MCF 10A (cell line): ENCODE measurements at regions not wholly inside any gene's neighbourhood (a gene's known extent, or its start where the extent isn't known, plus 50 kb on each side); places are given as distances from the start of the nearest gene placed in this dataset.

Experiments used
- BruUV-seq: library from RNA; stranded (reverse); fragments of 400-500 nt; replicated peaks from 2 replicates; lab custom pipeline; 2021; lab: Mats Ljungman, UMichigan
- CTCF ChIA-PET: fragments of 300-600 bp; sonication (Branson Sonifier 250); formaldehyde crosslinking; extraction: SDS; loops from one replicate; lab custom pipeline; 2021; ENCODE audit warnings: antibody characterized with exemption, inconsistent platforms; lab: Yijun Ruan, JAX
- POLR2A ChIA-PET: fragments of 300-600, 350-650 bp; sonication (Branson Sonifier 250); formaldehyde crosslinking; extraction: SDS; loops from one replicate; lab custom pipeline; 2020; ENCODE audit warnings: antibody characterized with exemption, inconsistent platforms; lab: Yijun Ruan, JAX
- DNase-seq: peaks from one replicate; pipeline ENCODE4 v3.0.0-alpha.2; 2018; ENCODE audit not compliant: unreplicated experiment
- H3K27ac Mint-ChIP-seq: one replicate; pipeline ENCODE4 v1.8.0; 2022; ENCODE audit warnings: mild to moderate bottlenecking, low read depth, mixed read lengths; ENCODE audit not compliant: unreplicated experiment
- H3K27me3 Mint-ChIP-seq: one replicate; pipeline ENCODE4 v1.8.0; 2022; ENCODE audit warnings: mixed read lengths; ENCODE audit not compliant: insufficient read depth, unreplicated experiment
- H3K36me3 Mint-ChIP-seq: one replicate; pipeline ENCODE4 v1.8.0; 2022; ENCODE audit warnings: mild to moderate bottlenecking, moderate library complexity, mixed read lengths; ENCODE audit not compliant: insufficient read depth, unreplicated experiment
- H3K4me1 Mint-ChIP-seq: one replicate; pipeline ENCODE4 v1.8.0; 2022; ENCODE audit warnings: mixed read lengths; ENCODE audit not compliant: insufficient read depth, unreplicated experiment
- H3K4me3 Mint-ChIP-seq: one replicate; pipeline ENCODE4 v1.8.0; 2022; ENCODE audit warnings: mild to moderate bottlenecking, moderate library complexity, mixed read lengths; ENCODE audit not compliant: unreplicated experiment
- H3K9me3 Mint-ChIP-seq: one replicate; pipeline ENCODE4 v1.8.0; 2022; ENCODE audit warnings: mixed read lengths; ENCODE audit not compliant: unreplicated experiment
- intact Hi-C: fragments of 100-400 bp; cut with micrococcal nuclease; formaldehyde crosslinking; loops from 2 replicates; pipeline ENCODE4 v1.14.1; 2022
- TF ChIP-seq, protein P1 (sequence below): fragments of 200-600 bp; IDR thresholded peaks from one replicate; pipeline ENCODE4 v1.8.0; 2022; ENCODE audit warnings: antibody characterized with exemption, mild to moderate bottlenecking; ENCODE audit not compliant: unreplicated experiment

DNA sequence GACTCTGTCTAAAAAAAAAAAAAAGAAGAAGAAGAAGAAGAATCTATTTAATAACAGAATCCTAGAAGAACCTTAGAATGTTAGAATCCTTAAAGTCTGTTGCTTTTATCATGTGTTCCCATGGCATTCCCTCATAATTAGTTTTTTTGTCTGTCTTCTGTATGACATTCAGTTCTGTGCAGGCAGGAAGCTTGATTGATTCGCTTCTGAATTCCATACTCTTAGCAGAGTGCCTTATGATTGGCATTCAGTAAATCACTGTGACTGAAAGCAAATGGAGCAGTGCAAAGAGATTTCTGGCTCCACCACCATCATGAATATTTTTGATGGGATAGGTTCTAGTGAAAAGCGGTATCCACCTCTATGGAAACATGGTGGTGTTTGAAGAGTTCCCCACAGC lies 1065.9 kb upstream of the RBFOX1 start:
- H3K27ac Mint-ChIP-seq = no peak overlapping the region
- no peak for DNase-seq
- no peaks in the 10 kb centered on the region for H3K4me1 Mint-ChIP-seq
- H3K4me3 Mint-ChIP-seq = no peak overlapping the region
- POLR2A ChIA-PET = no interaction called here
- no peaks in the 10 kb centered on the region for H3K36me3 Mint-ChIP-seq
- intact Hi-C loops = no loop called here
- CTCF ChIA-PET = no interaction called here
- no peaks in the 10 kb centered on the region for H3K27me3 Mint-ChIP-seq
- H3K9me3 Mint-ChIP-seq = peaks cover 34% of the 10 kb centered on the region
- BruUV-seq = no TSS peak
- TF ChIP-seq, protein P1, sequence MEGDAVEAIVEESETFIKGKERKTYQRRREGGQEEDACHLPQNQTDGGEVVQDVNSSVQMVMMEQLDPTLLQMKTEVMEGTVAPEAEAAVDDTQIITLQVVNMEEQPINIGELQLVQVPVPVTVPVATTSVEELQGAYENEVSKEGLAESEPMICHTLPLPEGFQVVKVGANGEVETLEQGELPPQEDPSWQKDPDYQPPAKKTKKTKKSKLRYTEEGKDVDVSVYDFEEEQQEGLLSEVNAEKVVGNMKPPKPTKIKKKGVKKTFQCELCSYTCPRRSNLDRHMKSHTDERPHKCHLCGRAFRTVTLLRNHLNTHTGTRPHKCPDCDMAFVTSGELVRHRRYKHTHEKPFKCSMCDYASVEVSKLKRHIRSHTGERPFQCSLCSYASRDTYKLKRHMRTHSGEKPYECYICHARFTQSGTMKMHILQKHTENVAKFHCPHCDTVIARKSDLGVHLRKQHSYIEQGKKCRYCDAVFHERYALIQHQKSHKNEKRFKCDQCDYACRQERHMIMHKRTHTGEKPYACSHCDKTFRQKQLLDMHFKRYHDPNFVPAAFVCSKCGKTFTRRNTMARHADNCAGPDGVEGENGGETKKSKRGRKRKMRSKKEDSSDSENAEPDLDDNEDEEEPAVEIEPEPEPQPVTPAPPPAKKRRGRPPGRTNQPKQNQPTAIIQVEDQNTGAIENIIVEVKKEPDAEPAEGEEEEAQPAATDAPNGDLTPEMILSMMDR = no peak

- Mint-ChIP-seq H3K27me3 (no peaks in the 10 kb centered on the region), H3K4me3 (no peak overlapping the region), H3K9me3 (peaks cover 27% of the 10 kb centered on the region), H3K27ac (no peak overlapping the region), H3K36me3 (no peaks in the 10 kb centered on the region), H3K4me1 (no peaks in the 10 kb centered on the region)
- intact Hi-C loops = no loop called here
- ChIA-PET CTCF (no interaction called here), POLR2A (no interaction called here)
- TF ChIP-seq, protein P1 = no peak
- BruUV-seq = no TSS peak
- no peak for DNase-seq
These were observed 1066.7 kb upstream of the RBFOX1 start for GRCh38 chr16:6265968-6266367.

DNA sequence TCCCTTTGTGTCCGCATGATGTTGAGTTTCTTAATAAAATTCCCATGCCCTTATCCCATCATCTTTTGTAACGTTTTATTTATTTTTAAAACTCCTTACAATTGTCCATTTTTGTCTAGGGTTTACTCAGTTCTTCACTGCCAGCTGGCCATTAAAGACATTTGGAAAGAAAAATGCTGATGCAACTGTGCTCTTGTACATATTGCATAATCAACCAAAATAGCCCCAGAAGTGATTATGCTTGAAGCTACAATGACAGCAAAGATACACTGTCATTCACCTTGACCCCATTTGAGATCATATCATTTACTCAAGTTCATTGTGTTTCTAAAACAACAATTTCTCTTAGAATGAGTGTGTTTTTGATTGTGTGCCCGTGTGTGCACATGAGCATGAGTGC lies 1074.6 kb upstream of the RBFOX1 start:
- no peak overlapping the region for H3K4me3 Mint-ChIP-seq
- no TSS peak for BruUV-seq
- POLR2A ChIA-PET = interaction anchor here (0.6 kb wide), 1 partner anchor 150 kb away, joined by 3 read pairs; no protein-coding TSS in a partner anchor

DNA sequence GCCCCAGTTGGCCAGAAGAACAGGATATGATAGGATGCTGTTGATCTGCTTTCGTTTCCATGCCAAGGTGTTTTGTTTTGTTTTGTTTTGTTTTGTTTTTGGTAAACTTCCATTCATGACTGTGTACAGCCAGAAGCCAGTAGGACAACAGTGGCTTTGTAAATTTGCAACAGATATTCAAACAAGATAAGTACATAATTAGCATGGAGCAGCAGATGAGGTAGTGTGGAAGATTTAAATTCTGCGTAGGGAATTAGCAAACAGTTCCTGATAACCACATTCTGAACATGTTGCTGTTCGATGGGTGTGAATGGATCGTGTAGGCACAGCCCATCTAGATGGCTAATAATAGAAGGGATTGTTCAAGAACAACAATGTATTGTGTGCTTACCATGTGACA lies 1080.1 kb upstream of the RBFOX1 start:
- Mint-ChIP-seq H3K4me1 (no peaks in the 10 kb centered on the region), H3K27ac (no peak overlapping the region), H3K4me3 (no peak overlapping the region), H3K27me3 (no peaks in the 10 kb centered on the region), H3K36me3 (peaks cover 2% of the 10 kb centered on the region), H3K9me3 (peaks cover 35% of the 10 kb centered on the region)
- POLR2A ChIA-PET = no interaction called here
- intact Hi-C loops = no loop called here
- BruUV-seq = no TSS peak
- TF ChIP-seq, protein P1 = no peak
- DNase-seq = no peak
- CTCF ChIA-PET = no interaction called here

More for the DNA sequence above, 1074.6 kb upstream of the RBFOX1 start:
- no peaks in the 10 kb centered on the region for H3K4me1 Mint-ChIP-seq
- intact Hi-C loops = no loop called here
- DNase-seq = no peak
- TF ChIP-seq, protein P1 = no peak
- peaks cover 39% of the 10 kb centered on the region for H3K9me3 Mint-ChIP-seq
- H3K27me3 Mint-ChIP-seq = no peaks in the 10 kb centered on the region
- peaks cover 6% of the 10 kb centered on the region for H3K36me3 Mint-ChIP-seq
- CTCF ChIA-PET = no interaction called here
- no peak overlapping the region for H3K27ac Mint-ChIP-seq
